NCI-H1417 (cell line): ENCODE measurements at regions not wholly inside any gene's neighbourhood (a gene's known extent, or its start where the extent isn't known, plus 50 kb on each side); places are given as distances from the start of the nearest gene placed in this dataset.
"Not testable (repeated sequence)": the region's sequence is repeated elsewhere in the genome, so short reads cannot be mapped to it uniquely, and the experiment has no call there.

Experiments used
- DNase-seq, 3 experiments: peaks; one replicate each; lab custom pipeline; 2025; lab: John Stamatoyannopoulos, UW

GRCh38 chr1:113298941-113299340 is 91.4 kb upstream of the MAGI3 start:
- DNase-seq, result peak in 1 of 3 experiments; percentile 34

DNA sequence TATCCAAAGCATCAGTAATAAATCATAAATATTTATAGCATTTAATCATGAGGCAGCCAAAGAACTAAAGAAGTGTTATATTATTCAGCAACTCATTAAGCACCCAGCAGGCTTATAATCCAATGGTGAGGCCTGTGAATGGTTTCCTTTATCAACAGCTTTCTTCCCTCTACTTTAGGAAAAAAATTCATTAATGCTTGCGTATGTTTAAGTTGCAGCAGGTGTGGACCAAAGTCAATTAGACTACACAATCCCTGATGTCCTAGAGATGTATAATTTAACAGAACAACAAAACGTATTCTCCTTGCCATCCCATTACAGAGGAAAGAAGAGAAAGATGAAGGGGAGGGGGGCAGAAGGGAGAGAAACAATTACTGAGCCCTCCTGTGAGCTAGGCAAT is 87.7 kb upstream of the MAGI3 start:
- peak in 1 of 3 experiments; percentile 19 for DNase-seq

GRCh38 chr1:113303267-113303666 is 87.0 kb upstream of the MAGI3 start:
- DNase-seq, result peak in 1 of 3 experiments; percentile 29

DNA sequence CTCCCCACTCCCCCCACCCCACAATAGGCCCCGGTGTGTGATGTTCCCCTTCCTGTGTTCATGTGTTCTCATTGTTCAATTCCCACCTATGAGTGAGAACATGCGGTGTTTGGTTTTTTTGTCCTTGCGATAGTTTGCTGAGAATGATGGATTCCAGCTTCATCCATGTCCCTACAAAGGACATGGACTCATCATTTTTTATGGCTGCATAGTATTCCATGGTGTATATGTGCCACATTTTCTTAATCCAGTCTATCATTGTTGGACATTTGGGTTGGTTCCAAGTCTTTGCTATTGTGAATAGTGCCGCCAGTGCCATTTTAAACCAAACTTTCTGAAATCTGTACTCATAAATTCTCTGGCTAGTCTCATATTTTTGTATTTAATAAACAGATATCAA is 85.3 kb upstream of the MAGI3 start:
- DNase-seq, result not testable (repeated sequence)

- no peak for DNase-seq
These were observed 82.4 kb upstream of the MAGI3 start for GRCh38 chr1:113307771-113308445.

DNA sequence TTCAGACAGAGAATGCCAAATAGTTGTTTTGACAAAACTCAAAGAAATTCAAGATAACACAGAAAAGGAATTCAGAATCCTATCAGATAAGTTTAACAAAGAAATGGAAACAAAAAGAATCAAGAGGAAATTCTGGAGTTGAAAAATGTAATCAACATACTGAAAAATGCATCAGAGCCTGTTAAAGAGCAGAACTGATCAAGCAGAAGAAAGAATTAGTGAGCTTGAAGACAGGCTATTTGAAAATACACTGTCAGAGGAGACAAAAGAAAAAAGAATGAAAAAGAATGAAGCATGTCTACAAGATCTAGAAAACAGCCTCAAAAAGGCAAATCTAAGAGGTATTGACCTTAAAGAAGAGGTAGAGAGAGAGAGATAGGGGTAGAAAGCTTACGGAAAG is 77.7 kb upstream of the MAGI3 start:
- DNase-seq, result not testable (repeated sequence)

- no peak for DNase-seq
These were observed 75.7 kb upstream of the MAGI3 start for GRCh38 chr1:113314600-113314999.

DNA sequence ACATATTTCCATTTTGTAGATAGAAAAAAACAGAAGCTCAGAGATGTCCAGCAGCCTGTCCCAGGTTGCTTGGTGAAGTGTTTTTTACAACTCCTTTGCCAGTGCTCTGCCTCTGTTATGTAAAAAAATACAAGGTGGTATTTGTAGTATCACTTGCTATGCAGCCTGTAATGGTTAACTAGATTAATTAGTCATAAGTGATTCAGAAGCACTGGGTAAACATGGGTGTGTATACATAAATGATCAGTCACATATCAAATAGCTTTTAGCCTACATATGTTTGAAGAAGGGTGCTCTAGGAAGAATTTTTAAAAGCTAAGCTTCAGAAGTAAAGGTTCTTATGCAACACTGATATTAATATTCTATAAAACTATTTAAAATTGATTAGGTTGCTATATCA is 70.0 kb upstream of the MAGI3 start:
- peak; percentile 24 to 74 (median 35) for DNase-seq

DNA sequence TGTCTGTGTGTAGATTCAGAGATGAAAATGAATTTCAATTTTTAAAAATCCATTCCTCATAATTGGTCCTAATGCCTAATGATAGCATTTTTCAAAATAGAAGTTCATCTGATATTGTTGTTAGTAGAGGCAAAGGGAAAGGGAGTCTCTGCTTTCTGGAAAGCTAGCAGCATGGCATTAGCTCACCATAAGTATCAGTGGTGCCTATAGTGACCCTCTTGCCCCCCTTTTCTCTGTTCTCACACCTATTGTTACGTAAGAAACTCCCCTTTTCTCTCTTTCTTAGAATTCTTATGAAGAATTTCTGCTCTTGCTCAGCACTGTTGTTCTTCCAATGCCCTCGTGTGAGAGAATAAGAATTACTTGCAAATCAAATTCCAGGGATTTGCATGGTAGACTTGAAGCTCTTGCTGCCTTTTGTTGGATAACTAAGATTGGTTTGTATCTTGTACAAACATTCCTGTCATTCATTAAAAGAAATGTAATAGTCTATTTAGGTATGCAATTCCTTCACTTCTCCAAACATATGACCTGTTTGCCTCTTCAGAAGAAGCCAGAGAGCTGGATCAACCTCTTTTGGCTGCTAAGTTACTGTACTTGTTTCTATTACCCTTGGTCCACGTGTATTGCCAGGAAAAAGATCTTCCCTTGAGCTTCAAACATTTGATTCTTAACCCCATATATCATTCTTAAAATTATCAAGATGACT is 69.2 kb upstream of the MAGI3 start:
- no peak for DNase-seq

DNA sequence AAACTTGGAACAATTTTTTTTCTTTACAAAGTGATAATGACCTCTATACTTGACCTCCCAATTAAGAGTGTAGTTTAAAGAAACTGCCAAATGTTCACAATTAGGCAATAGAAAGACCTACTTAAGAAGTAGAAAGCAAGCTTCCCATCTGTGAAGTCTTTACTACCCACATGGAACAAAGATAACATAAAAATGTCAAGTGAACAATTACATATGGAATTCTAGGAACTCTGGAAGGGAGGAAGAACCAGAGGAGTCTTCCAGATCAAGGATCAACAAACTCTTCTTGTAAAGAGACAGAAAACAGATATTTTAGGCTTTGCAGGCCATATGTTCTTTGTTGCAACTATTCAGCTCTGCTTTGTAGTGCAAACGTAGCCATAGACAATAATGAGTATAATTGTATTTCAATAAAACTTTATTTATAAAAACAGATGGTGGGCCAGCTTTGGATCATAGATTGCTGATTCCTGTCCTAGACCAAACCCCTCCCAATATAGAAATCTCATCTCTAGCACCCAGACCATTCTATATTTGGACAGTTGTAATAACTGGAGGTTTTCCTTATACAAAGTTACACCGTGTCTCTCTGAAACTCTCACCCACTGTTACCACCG is 68.4 kb upstream of the MAGI3 start:
- peak in 1 of 3 experiments; percentile 12 for DNase-seq

GRCh38 chr1:113322439-113322838 is 67.9 kb upstream of the MAGI3 start:
- peak in 1 of 3 experiments; percentile 25 for DNase-seq

DNA sequence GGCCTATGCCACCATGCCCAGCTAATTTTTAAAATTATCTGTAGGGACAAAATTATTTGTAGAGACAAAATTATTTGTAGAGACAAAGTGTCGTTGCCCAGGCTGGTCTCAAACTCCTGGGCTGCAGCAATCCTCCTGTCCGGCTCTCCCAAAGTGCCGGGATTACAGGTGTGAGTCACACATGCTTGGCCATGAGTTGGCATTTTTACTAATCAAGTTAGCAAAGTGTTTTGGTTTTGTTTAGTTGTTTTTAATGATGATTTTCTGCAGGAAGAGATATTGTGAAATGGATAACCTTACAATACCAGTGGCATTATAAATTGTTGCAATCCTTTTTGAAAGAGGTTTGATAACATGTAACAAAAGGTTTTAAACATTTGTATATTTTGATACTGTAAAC is 65.3 kb upstream of the MAGI3 start:
- DNase-seq, result no peak

DNA sequence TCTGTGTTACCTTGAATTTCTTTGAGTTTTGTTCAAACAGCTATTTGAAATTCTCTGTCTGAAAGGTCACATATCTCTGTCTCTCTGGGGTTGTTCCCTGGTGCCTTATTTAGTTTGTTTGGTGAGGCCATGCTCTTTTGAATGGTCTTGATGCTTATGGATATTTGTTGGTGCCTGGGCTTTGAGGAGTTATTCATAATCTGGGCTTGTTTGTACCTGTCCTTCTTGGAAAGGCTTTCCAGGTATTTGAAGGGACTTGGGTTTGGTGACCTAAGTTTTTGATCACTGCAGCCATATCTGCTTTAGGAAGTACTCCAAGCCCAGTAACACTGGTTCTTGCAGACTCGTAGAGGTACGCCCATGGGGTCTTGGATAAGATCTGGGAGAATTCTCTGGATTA is 63.3 kb upstream of the MAGI3 start:
- DNase-seq, result no peak

DNA sequence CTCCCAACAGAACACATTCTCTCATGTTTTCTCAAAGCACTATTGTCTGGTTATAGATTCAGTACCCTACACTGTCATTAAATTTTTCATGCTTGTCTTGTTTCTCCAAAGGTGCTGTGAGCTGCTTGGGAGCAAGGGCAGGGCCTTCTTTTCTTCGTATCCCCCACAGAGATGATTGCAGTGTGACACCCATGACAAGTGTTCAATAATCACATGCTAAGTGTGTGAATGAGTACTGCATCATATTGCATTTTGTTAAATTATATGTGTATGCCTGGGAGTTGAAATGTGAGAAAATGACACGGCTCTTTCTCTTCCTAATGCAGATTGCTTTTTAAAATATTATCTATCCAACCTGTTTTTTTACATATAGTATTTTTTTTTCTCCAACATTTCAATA is 57.3 kb upstream of the MAGI3 start:
- DNase-seq, result peak in 2 of 3 experiments; percentile 65 to 91

DNA sequence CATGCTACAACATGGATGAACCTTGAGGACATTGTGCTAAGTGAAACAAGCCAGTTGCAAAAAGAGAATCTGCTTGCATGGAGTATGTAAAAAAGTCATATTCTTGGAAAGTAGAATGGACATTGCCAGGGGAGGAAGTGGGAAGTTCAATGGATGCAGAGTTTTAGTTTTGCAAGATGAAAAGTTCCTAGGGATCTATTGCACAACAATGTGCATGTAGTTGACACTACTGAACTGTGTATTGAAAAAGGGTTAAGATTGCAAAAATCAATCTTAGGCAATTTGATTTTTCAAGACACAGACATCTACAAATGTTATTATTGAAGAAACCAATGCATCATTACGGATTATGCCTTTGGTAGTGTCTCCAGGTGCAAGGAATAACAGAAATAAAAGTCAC is 50.3 kb upstream of the MAGI3 start:
- no peak for DNase-seq
